Activated CD8-positive, alpha-beta T cell treated with anti-CD3 and anti-CD28 coated beads, Interleukin-2, amount 10 ng/mL, durations not matched to agents 7 days and 5 days (primary cell): ENCODE measurements at regions not wholly inside any gene's neighbourhood (a gene's known extent, or its start where the extent isn't known, plus 50 kb on each side); places are given as distances from the start of the nearest gene placed in this dataset.
"Not testable (repeated sequence)": the region's sequence is repeated elsewhere in the genome, so short reads cannot be mapped to it uniquely, and the experiment has no call there.

Experiments
- ATAC-seq: fragments of 150-1000 bp; cut with Tn5 transposase; one replicate; pipeline ENCODE4 v1.10.0; 2021; ENCODE audit warnings: moderate library complexity
- CTCF ChIA-PET: fragments of 350-600 bp; sonication (Branson Sonifier 250); formaldehyde crosslinking; loops from one replicate; lab custom pipeline; 2021; ENCODE audit warnings: antibody characterized with exemption; lab: Charles Lee
- POLR2A ChIA-PET: fragments of 350-600 bp; sonication (Branson Sonifier 250); formaldehyde crosslinking; loops from one replicate; lab custom pipeline; 2021; ENCODE audit warnings: antibody characterized with exemption; lab: Charles Lee
- DNase-seq: peaks from one replicate; pipeline ENCODE4 v3.0.0-alpha.2; 2020
- H3K27ac Mint-ChIP-seq: one replicate; pipeline ENCODE4 v1.8.0; 2021; ENCODE audit warnings: mild to moderate bottlenecking, mixed read lengths
- H3K27me3 Mint-ChIP-seq: one replicate; pipeline ENCODE4 v1.8.0; 2021; ENCODE audit warnings: low read depth, mixed read lengths
- H3K36me3 Mint-ChIP-seq: one replicate; pipeline ENCODE4 v1.8.0; 2021; ENCODE audit warnings: low read depth, mixed read lengths
- H3K4me1 Mint-ChIP-seq: one replicate; pipeline ENCODE4 v1.8.0; 2021; ENCODE audit warnings: low read depth, mixed read lengths
- H3K4me3 Mint-ChIP-seq: one replicate; pipeline ENCODE4 v1.8.0; 2021; ENCODE audit warnings: mild to moderate bottlenecking, mixed read lengths
- H3K9me3 Mint-ChIP-seq: one replicate; pipeline ENCODE4 v1.8.0; 2022; ENCODE audit warnings: mixed read lengths; ENCODE audit not compliant: insufficient read depth

DNA sequence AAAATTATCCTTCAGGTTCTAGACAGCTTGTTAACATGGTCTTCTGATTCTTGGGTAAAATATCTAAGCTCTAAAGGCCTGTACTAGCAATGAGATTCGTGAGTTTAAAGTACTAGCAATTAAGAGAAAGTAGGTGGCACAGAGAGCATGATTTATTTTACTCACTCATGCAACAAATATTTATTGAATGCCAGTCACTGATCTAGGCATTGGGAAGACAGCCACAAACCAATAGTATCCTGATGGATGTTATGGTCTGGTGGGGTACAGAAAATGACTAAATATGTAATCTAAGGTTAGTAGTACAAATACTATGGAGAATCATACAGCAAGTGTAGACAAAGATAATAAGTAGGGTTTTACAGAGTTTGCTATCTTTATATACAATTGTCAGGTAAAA, 751.3 kb downstream of the ZNF385D start:
- Mint-ChIP-seq H3K9me3 (peaks cover 9% of the 10 kb centered on the region), H3K36me3 (no peaks in the 10 kb centered on the region), H3K27me3 (no peaks in the 10 kb centered on the region), H3K4me1 (no peaks in the 10 kb centered on the region), H3K27ac (no peak overlapping the region), H3K4me3 (no peak overlapping the region)
- ChIA-PET POLR2A (no interaction called here), CTCF (no interaction called here)
- DNase-seq (no peak), ATAC-seq (no peak)

DNA sequence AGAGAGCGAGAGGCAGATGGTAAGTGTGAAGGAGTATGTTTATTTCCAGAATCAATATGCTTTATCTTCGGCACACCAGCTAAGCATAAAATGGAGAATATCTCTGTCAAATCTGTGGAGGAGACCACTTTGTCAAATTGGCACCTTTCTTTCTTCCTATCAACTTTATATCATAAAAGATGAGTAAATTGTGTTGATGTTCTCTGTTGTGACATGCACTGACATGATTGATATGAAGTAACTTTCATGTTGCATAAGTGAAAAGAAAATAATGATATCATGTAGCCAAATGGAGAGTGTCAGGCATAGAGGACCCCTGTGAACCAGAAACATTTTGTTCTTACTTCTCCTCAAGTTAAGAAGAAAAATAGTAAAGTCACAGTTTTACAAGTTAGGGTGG, 753.8 kb downstream of the ZNF385D start:
- DNase-seq (no peak), ATAC-seq (no peak)
- no peaks in the 10 kb centered on the region for H3K27me3 Mint-ChIP-seq
- no peaks in the 10 kb centered on the region for H3K4me1 Mint-ChIP-seq
- H3K27ac Mint-ChIP-seq: no peak overlapping the region
- H3K9me3 Mint-ChIP-seq: peaks cover 18% of the 10 kb centered on the region
- CTCF ChIA-PET: no interaction called here
- H3K4me3 Mint-ChIP-seq: no peak overlapping the region
- H3K36me3 Mint-ChIP-seq: no peaks in the 10 kb centered on the region
- POLR2A ChIA-PET: no interaction called here

GRCh38 chr3:20990896-20991295, 760.1 kb downstream of the ZNF385D start:
- no peak overlapping the region for H3K27ac Mint-ChIP-seq
- no peak overlapping the region for H3K4me3 Mint-ChIP-seq
- ATAC-seq: no peak
- ChIA-PET CTCF (no interaction called here), POLR2A (no interaction called here)
- no peaks in the 10 kb centered on the region for H3K36me3 Mint-ChIP-seq
- H3K4me1 Mint-ChIP-seq: no peaks in the 10 kb centered on the region
- peaks cover 27% of the 10 kb centered on the region for H3K9me3 Mint-ChIP-seq
- DNase-seq: no peak
- H3K27me3 Mint-ChIP-seq: no peaks in the 10 kb centered on the region

GRCh38 chr3:20989653-20990052, 761.4 kb downstream of the ZNF385D start:
- H3K4me1 Mint-ChIP-seq, H3K36me3 Mint-ChIP-seq, POLR2A ChIA-PET, H3K27me3 Mint-ChIP-seq, H3K4me3 Mint-ChIP-seq, H3K27ac Mint-ChIP-seq, ATAC-seq, DNase-seq, CTCF ChIA-PET: not testable (repeated sequence)
- H3K9me3 Mint-ChIP-seq: peaks cover 25% of the 10 kb centered on the region

GRCh38 chr3:20984594-20985205, 766.3 kb downstream of the ZNF385D start:
- POLR2A ChIA-PET: no interaction called here

GRCh38 chr3:20975188-20975651, 775.8 kb downstream of the ZNF385D start:
- no peak for DNase-seq
- Mint-ChIP-seq H3K27me3 (no peaks in the 10 kb centered on the region), H3K36me3 (no peaks in the 10 kb centered on the region)

More at GRCh38 chr3:20984594-20985205, 766.3 kb downstream of the ZNF385D start:
- DNase-seq (no peak), ATAC-seq (no peak)
- no peaks in the 10 kb centered on the region for H3K4me1 Mint-ChIP-seq
- H3K4me3 Mint-ChIP-seq: no peak overlapping the region
- peaks cover 29% of the 10 kb centered on the region for H3K9me3 Mint-ChIP-seq
- no peak overlapping the region for H3K27ac Mint-ChIP-seq
- H3K36me3 Mint-ChIP-seq: no peaks in the 10 kb centered on the region
- CTCF ChIA-PET: no interaction called here
- H3K27me3 Mint-ChIP-seq: no peaks in the 10 kb centered on the region

DNA sequence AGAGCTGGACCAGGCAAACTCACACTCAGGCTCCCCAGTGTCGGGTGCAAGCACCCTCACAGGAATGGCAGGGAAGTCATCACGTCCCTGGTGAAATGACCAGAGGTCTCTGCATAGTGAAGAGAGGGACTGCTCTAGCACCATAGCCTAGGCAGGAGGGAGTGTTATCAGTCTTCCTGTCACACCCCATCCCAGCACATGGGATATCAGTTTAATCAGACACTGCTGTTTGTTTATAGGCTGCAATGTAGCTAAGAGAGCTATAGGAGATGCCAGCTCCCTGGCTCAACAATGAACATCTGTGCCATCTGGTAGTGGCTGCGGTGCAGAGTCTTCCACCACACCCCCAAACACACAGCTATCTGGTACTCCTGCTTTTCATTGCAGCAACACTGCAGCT, 776.6 kb downstream of the ZNF385D start:
- no peak overlapping the region for H3K4me3 Mint-ChIP-seq

More at GRCh38 chr3:20975188-20975651, 775.8 kb downstream of the ZNF385D start:
- no peak for ATAC-seq
- Mint-ChIP-seq H3K4me1 (no peaks in the 10 kb centered on the region), H3K4me3 (no peak overlapping the region), H3K27ac (no peak overlapping the region), H3K9me3 (peaks cover 16% of the 10 kb centered on the region)
- POLR2A ChIA-PET: no interaction called here
- CTCF ChIA-PET: no interaction called here

GRCh38 chr3:20970807-20971206, 780.2 kb downstream of the ZNF385D start:
- H3K27me3 Mint-ChIP-seq, H3K36me3 Mint-ChIP-seq, H3K4me1 Mint-ChIP-seq, CTCF ChIA-PET, H3K27ac Mint-ChIP-seq, POLR2A ChIA-PET, DNase-seq, ATAC-seq, H3K4me3 Mint-ChIP-seq: not testable (repeated sequence)
- peaks cover 23% of the 10 kb centered on the region for H3K9me3 Mint-ChIP-seq

More for the DNA sequence above, 776.6 kb downstream of the ZNF385D start:
- H3K27me3 Mint-ChIP-seq: no peaks in the 10 kb centered on the region
- peaks cover 20% of the 10 kb centered on the region for H3K9me3 Mint-ChIP-seq
- POLR2A ChIA-PET: no interaction called here
- no peak for DNase-seq
- no peak for ATAC-seq
- H3K27ac Mint-ChIP-seq: no peak overlapping the region
- H3K36me3 Mint-ChIP-seq: no peaks in the 10 kb centered on the region
- CTCF ChIA-PET: no interaction called here
- H3K4me1 Mint-ChIP-seq: no peaks in the 10 kb centered on the region

GRCh38 chr3:20967485-20967884, 781.5 kb upstream of the SGO1 start:
- POLR2A ChIA-PET, CTCF ChIA-PET, H3K27ac Mint-ChIP-seq, H3K27me3 Mint-ChIP-seq, H3K4me3 Mint-ChIP-seq, DNase-seq, H3K36me3 Mint-ChIP-seq, ATAC-seq, H3K4me1 Mint-ChIP-seq: not testable (repeated sequence)
- peaks cover 25% of the 10 kb centered on the region for H3K9me3 Mint-ChIP-seq

DNA sequence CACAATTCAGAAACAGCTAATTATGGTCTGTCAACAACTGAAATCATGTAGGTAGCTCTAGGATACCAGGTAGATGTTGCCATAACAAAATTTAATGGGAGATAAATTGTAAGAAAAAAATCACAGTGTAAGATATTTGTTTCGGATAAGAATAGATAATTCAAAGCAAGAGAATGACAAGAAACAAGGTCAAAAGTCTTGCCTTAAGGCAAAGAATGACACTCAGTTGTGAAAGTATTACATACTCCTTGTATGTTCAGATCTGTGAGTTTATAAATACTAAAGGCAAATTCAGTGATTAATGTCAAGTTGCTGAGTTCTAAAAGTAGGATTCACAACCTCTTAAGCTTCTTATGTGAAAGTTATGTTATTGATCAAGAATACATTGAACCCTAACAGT, 772.2 kb upstream of the SGO1 start:
- Mint-ChIP-seq H3K27me3 (no peaks in the 10 kb centered on the region), H3K4me3 (no peak overlapping the region), H3K27ac (no peak overlapping the region), H3K4me1 (no peaks in the 10 kb centered on the region), H3K36me3 (no peaks in the 10 kb centered on the region), H3K9me3 (peaks cover 26% of the 10 kb centered on the region)
- DNase-seq (no peak), ATAC-seq (no peak)
- POLR2A ChIA-PET: no interaction called here
- CTCF ChIA-PET: no interaction called here

- Mint-ChIP-seq H3K4me3 (no peak overlapping the region), H3K9me3 (peaks cover 18% of the 10 kb centered on the region), H3K36me3 (no peaks in the 10 kb centered on the region), H3K27ac (no peak overlapping the region), H3K27me3 (no peaks in the 10 kb centered on the region), H3K4me1 (no peaks in the 10 kb centered on the region)
- DNase-seq: no peak
- POLR2A ChIA-PET: no interaction called here
- CTCF ChIA-PET: no interaction called here
- ATAC-seq: no peak
Observed at GRCh38 chr3:20945892-20946291, 759.9 kb upstream of the SGO1 start.

DNA sequence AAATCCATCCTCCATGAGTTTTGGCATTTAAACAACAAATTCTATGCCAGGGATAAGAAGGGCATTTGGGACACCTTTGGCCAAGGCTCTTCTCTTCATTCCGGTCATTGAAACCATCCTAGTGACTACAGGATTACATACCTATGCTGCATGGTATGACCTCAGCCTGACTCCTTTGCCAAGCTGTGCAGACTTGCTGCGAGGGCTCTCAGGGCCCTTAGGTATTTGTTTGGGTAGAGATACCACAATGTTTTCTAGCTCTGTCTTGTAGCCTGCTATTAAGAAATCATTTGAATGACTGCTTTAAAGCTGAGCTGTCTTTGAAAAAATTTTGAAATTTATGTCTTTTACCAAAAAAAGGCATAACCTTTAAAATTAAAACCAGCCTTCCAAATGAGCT, 749.8 kb upstream of the SGO1 start:
- H3K27ac Mint-ChIP-seq: no peak overlapping the region
- H3K27me3 Mint-ChIP-seq: no peaks in the 10 kb centered on the region
- peaks cover 25% of the 10 kb centered on the region for H3K9me3 Mint-ChIP-seq
- H3K36me3 Mint-ChIP-seq: no peaks in the 10 kb centered on the region
- H3K4me1 Mint-ChIP-seq: no peaks in the 10 kb centered on the region
- ChIA-PET CTCF (no interaction called here), POLR2A (no interaction called here)
- DNase-seq (no peak), ATAC-seq (no peak)
- H3K4me3 Mint-ChIP-seq: no peak overlapping the region

DNA sequence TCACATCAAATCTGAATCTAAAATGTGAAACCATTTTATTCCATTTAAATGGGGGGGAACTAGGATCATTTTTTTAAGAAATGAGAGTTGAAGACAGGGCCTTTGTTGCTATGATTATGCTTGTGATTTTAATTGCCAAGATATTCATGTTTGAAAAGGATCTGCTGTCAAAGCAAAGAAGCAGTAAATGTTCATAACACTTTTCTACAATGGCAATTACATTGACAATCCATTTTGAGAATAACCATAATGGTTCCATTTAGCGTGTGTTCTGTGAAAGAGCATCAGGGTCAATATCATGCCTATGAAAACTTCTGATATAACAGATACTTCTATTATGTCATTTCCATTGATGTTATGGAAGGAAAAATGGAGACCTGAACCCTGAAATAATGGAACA, 745.8 kb upstream of the SGO1 start:
- Mint-ChIP-seq H3K27me3 (no peaks in the 10 kb centered on the region), H3K36me3 (no peaks in the 10 kb centered on the region), H3K9me3 (peaks cover 26% of the 10 kb centered on the region), H3K4me3 (no peak overlapping the region), H3K4me1 (no peaks in the 10 kb centered on the region), H3K27ac (no peak overlapping the region)
- ATAC-seq: no peak
- POLR2A ChIA-PET: no interaction called here
- CTCF ChIA-PET: no interaction called here
- no peak for DNase-seq
